Retinal pigment epithelial cell (primary cell): ENCODE measurements at regions not wholly inside any gene's neighbourhood (a gene's known extent, or its start where the extent isn't known, plus 50 kb on each side); places are given as distances from the start of the nearest gene placed in this dataset.

ENCODE experiments used
- DNase-seq: peaks from one replicate; pipeline ENCODE4 v3.0.0-alpha.2; 2010; ENCODE audit warnings: low read depth
- H3K4me3 ChIP-seq: 2 replicates; pipeline ENCODE4 v1.5.1; 2011; ENCODE audit warnings: mild to moderate bottlenecking, low read length, control low read depth, moderate library complexity
- TF ChIP-seq, protein P1 (sequence below): conservative IDR thresholded peaks from 2 replicates; pipeline ENCODE4 v1.5.1; 2011; ENCODE audit warnings: low read depth, low read length, control low read depth, inconsistent platforms

DNA sequence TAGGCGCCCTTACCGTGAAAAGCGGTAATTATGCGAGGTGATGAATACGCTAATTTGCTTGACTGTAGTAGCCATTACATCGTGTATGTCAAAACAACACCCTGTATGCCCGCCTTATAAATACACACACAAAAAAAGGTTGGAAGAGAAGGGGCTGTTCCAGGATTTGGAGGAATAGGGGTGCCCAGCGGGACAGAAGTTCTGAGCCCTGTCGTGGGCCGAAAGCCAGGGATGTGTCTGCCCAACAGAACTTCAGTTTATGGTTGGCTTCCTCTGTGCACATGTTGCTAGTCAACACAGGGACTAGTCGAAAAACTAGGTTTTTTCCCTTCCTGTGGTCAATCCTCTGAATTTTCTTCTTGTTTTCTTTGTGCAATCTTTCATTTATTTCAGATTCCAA, 182.5 kb downstream of the ACKR3 start:
- H3K4me3 ChIP-seq: no peak overlapping the region
- TF ChIP-seq, protein P1, sequence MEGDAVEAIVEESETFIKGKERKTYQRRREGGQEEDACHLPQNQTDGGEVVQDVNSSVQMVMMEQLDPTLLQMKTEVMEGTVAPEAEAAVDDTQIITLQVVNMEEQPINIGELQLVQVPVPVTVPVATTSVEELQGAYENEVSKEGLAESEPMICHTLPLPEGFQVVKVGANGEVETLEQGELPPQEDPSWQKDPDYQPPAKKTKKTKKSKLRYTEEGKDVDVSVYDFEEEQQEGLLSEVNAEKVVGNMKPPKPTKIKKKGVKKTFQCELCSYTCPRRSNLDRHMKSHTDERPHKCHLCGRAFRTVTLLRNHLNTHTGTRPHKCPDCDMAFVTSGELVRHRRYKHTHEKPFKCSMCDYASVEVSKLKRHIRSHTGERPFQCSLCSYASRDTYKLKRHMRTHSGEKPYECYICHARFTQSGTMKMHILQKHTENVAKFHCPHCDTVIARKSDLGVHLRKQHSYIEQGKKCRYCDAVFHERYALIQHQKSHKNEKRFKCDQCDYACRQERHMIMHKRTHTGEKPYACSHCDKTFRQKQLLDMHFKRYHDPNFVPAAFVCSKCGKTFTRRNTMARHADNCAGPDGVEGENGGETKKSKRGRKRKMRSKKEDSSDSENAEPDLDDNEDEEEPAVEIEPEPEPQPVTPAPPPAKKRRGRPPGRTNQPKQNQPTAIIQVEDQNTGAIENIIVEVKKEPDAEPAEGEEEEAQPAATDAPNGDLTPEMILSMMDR: no peak
- no peak for DNase-seq

DNA sequence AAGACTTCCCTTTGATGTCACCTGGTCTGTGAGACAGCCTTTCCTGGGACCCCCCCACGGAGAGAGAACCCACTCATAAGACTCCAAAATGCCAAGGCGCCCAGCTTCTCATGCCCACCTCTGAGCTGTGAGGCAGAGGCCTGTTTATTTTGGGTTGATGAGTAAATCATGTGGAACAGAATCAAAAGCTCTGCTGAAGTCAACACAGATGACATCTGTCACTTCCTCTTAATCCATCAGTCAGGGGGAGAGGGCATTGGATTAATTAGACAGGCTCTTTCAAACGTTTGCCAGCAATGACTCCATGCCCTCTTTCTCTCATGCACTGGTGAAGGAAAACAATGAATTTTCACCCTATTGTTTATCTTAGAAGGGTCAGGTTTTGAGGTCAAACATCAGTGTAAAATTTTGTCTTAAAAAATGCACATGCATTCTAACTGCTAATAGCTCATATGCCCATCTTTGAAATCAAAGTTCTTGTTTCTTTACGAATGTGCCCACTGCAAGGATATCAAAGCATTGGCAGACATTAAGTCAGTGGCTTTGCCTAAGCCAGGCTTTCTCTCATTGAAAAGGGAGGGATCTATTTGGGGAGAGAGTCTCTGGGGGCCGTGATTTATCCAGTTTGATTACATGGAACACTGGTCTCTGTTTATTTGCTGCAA, 184.1 kb downstream of the ACKR3 start:
- TF ChIP-seq, protein P1: no peak
- peak; percentile 44 for DNase-seq
- no peak overlapping the region for H3K4me3 ChIP-seq

DNA sequence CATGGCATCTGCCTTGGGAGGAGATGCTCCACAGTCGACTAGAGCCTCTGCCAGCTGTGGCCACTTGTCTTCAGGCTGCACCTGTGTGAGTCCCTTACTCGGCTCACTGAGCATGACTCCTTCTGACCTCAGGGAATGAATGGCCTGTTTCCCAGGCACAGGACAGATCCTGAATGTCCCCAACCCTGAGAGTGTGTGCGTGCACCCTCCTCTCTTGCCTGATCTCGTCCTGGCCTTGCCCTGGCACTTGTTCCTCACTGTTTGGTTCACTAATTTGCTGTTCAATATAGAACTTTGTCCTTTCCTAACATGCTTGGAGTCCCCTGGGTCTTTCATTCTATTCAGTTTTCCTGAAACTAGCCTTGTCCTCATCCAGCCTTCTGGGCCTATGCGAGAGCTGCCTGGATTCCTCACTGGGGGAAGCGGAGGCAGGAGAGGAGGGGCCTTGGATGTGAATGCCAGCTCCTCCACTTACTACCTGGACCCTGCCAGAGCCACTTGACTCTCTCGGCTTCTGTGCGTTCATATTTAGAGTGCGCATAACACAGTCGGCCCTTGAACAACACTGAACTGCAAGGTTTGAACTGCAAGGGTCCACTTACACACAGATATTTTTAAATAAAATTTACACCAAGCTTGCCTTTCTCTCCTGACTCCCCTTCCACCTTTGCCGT, 184.8 kb downstream of the ACKR3 start:
- H3K4me3 ChIP-seq: no peak overlapping the region
- no peak for DNase-seq
- TF ChIP-seq, protein P1: no peak

DNA sequence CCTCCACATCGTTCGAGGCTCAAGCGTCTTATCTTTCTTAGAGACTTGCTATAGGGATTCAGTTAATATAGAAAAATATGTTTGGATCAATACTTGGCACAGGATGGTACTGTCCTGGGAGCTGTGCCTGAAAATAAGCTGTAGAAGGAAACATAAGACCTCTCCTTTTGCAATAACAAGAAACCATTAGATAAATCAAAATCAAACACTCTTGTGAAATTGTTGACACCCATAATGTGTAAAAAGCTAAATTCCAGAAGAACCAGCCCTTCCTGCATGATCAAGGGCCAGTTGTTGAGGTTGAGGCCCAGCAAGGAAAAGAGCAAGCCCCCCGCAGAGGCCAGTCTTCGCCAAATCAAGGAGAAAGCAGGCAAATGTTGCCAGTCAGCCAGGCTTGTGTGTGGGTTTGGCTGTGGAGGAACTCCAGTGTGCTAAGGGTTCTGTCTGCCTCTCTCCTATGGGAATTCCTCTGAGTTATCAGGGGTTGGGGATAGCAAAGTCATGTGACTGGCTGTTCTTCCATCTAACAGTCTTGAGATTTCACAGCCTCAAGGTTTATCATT, 185.7 kb downstream of the ACKR3 start:
- H3K4me3 ChIP-seq: no peak overlapping the region
- DNase-seq: no peak
- TF ChIP-seq, protein P1: no peak

DNA sequence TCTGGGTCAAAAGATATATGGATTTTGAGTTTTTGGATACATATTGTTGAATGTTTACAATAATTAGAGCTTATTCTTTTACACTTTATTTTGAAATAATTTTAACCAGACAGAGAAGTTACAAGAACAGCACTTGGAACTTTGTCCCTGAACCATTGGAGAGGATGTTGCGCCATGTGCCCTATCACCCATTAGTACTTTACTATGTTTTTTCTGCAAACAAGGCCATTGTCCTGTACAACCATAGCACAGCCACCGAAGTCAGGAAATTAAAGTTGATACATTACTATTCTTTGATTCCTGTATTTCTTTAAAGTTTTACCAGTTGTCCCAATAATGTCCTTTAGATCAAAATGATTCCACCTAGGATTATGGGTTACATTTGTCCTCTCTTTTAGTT, 188.8 kb downstream of the ACKR3 start:
- TF ChIP-seq, protein P1: no peak
- no peak overlapping the region for H3K4me3 ChIP-seq
- no peak for DNase-seq

DNA sequence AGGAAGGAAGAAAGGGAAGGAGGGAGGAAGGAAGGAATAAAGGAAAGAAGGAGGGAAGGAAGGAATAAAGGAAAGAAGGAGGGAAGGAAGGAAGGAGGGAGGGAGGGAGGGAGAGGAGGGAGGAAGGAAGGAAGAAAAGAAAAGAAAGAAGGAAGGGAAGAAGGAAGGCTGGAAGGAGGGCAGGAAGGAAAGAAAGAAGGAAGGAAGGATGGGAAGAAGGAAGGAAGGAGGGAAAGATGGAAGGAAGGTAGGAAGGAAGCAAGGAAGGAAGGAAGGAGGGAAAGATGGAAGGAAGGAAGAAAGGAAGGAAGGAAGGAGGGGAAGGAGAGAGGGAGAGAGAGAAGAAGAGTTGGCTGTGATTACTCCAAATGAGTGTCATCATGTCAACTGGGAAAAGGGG, 190.6 kb downstream of the ACKR3 start:
- TF ChIP-seq, protein P1: no peak
- H3K4me3 ChIP-seq: no peak overlapping the region
- DNase-seq: no peak

DNA sequence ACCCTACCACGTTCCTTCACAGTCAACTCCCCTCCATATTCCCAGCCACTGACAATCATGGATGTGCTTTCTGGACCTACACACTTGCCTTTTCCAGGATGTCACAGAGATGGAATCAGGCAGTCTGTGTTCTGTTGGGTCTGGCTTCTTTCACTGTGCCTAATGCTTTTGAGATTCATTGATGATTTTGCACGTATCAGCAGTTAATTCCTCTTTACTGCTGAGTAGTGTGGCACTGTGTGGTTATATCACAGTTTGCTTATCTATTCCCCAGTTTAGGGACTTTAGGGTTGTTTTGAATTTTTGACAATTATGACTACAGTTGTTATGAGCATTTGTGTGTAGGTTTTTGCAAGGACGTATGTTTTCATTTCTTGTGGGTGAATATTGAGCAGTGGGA, 191.7 kb downstream of the ACKR3 start:
- TF ChIP-seq, protein P1: no peak
- DNase-seq: no peak
- H3K4me3 ChIP-seq: no peak overlapping the region
